Right renal pelvis (tissue), 4 donors: ENCODE measurements at regions not wholly inside any gene's neighbourhood (a gene's known extent, or its start where the extent isn't known, plus 50 kb on each side); places are given as distances from the start of the nearest gene placed in this dataset.
A peak's percentile ranks its signal among the peaks of the same experiment; 100 is the strongest.
"Not testable (repeated sequence)": the region's sequence is repeated elsewhere in the genome, so short reads cannot be mapped to it uniquely, and the experiment has no call there.

ENCODE experiments used
- DNase-seq, 4 donors: peaks; one replicate each; pipeline ENCODE4 v3.0.0-alpha.2; 2013; ENCODE audit warnings: low read depth in 4 of 4, low spot score in 3 of 4, missing footprints in 1 of 4

GRCh38 chr6:8990075-8990474 lies 554.7 kb upstream of the SLC35B3 start:
- DNase-seq = no peak

DNA sequence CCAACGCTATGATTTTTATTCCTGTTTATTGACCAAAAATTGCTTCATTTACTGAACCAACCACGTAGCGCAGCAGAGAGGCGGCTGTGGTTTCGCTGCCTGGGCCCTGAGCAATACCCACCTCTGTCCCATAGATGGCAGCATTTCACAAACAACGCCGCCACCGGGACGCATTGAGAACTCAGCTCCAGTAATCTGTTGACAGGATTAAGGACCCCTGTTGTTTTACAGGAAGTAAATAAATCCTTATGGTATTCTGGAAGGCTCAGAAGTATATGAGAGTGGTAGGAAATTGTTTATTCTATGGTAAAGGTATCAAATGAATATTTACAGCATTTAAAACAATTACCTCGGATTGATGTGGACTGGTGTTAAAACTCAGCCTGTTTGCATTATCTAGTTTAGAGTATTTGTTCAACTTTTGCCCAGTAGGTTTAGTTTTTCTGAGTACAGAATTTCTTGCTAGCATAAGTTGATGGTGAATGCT lies 547.9 kb upstream of the SLC35B3 start:
- peak; percentile 47 to 69 (median 55) for DNase-seq

DNA sequence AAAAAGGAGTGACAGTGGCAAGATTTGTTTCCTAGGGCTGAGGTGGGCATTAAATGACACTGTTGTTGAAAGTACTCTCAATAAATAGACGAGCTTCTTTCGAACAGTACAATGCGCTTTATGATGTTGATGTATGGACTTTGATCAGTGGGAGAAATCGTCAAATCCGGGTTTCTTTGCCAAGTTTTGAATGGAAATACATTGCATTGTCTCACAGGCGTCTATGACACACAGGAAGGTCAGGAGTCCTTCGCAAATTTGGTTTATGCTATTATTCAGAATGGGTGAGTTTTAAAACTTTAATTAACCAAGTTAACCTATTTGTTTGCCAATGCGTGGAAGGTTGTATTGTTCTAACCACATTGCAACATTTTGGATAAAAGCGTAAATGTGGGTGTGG lies 547.3 kb upstream of the SLC35B3 start:
- DNase-seq = no peak

DNA sequence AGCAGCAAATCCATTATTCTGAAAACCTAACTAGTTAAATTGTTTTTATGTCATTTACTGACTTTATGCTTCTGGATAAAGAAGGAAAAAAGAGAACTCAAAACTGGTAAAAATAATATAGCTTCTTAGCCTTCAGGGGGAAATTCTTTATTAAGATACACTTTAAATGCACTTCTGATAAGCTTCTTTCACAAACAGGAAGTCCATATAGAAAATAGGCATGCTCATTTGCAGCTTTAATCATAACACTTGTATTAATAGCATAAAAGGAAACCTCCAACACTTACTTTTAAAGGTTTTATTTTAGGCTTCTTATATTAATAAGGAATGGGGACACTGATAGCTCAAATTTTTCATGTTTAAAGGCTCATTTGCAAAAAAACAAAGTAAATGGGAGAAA lies 538.0 kb upstream of the SLC35B3 start:
- DNase-seq = no peak

DNA sequence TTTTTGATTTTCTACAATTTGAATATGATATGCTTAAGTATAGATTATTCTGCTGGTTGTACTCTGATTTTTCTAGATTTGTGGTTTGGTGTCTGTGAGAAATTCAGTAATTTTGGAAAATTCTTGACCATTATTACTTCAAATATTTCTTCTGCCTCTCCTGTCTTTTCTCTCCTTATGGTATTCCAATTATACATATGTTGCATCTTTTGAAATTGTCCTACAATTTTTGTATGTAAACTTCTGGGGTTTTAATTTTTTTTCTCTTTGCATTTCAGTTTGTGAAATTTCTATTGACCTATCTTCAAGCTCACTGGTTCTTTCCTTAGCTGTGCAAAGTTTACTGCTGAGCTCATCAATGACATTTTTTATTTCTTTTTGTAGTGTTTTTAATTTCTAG lies 534.4 kb upstream of the SLC35B3 start:
- no peak for DNase-seq

GRCh38 chr6:8958894-8959511 lies 523.7 kb upstream of the SLC35B3 start:
- DNase-seq = no peak

- no peak for DNase-seq
Measured at GRCh38 chr6:8953310-8953709, 518.0 kb upstream of the SLC35B3 start.

- no peak for DNase-seq
Measured at GRCh38 chr6:8948733-8949132, 513.4 kb upstream of the SLC35B3 start.

DNA sequence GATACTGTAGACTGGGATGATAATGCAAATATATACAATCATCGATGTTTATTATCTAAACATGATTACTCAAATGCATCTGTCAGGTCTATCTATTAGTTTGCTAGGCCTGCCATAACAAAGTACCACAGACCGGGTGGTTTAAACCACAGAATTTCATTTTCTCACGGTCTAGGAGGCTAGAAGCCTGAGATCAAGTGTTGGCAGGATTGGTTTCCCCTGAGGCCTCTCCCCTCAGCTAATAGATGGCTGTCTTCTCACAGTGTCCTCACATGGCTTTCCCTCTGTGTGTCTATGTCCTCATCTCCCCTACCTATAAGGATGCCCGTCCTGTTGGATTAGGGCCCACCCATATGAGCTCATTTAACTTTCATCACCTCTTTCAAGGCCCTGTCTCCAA lies 512.6 kb upstream of the SLC35B3 start:
- no peak for DNase-seq

DNA sequence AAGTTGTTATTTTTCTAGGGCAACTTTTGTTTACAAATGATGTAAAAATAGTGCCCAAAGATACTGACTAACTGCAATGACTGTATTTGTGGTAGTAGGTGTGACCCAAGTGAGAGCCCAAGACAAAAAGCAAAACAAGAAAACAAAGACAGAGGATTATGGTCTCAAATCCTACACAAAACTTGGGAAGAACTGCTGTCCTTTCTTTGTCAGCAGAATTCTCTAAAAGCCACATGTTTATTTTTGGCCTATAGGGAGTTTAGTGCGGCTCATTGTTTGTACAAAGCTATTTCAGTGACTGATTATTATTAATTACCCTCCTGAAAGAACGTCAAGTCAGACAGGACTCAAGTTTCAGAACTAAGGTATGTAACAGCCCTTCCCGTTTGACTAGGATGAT lies 509.2 kb upstream of the SLC35B3 start:
- no peak for DNase-seq

GRCh38 chr6:8943073-8943472 lies 507.7 kb upstream of the SLC35B3 start:
- DNase-seq = no peak

- DNase-seq = no peak
Measured at GRCh38 chr6:8941577-8941976, 506.2 kb upstream of the SLC35B3 start.

DNA sequence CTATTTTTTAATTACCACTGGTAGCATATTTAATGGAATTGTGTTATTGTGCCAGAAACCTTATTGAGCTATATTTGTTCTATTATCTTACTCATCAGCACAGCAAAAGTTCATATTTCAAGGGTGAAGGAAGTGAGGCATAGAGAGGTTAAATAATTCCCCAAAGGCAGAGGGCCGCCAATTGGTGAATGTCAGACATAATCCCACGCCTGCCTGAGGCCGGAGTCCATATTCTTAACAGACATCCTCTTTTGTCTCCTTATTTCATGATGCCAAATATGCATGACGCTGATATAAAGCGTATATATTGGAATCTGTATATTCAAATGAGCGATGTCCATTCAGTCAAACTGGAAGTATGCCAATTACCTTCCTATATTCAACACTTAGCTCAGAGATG lies 505.0 kb upstream of the SLC35B3 start:
- DNase-seq = no peak

DNA sequence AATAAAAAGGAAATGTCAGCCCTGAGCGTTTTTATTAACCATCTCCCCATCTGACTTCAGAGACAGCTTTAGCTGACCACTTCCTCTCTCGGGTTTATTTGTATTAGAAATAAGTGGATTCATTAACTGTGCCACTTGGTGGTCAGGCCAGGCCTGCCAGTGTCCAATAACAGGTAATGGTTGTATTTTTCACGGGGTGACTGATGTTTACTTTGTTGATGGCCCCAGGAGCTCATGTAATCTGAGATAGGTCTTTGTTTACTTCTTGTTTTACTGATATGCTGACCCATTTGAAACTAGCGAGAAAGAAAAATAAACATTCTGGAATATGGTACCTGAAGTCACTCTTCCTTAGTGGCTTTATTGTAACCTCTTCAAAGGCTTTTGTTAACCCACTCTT lies 504.3 kb upstream of the SLC35B3 start:
- no peak for DNase-seq

DNA sequence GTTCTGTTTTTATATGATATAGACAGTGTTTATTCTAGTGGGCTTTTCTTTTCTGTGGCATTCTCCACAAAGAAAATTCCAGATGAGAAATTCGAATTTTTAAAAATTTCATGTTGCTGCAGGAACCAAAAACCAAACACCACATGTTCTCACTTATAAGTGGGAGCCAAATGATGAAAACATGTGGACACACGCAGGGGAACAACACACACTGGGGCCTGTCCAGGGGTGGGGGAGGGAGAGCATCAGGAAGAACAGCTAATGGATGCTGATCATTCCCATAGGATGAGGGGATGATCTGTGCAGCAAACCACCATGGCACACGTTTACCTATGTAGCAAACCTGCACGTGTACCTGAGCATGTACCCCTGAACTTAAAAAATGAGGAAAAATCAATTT lies 499.0 kb upstream of the SLC35B3 start:
- DNase-seq = no peak

GRCh38 chr6:8930009-8930408 lies 494.7 kb upstream of the SLC35B3 start:
- no peak for DNase-seq

DNA sequence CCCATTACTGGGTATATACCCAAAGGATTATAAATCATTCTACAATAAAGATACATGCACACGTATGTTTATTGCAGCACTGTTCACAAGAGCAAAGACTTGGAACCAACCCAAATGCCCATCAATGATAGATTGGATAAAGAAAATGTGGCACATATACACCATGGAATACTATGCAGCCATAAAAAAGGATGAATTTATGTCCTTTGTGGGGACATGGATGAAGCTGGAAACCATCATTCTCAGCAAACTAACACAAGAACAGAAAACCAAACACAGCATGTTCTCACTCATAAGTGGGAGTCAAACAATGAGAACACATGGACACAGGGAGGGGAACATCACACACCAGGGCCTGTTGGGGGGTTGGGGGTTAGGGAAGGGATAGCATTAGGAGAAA lies 484.9 kb upstream of the SLC35B3 start:
- DNase-seq = not testable (repeated sequence)

- no peak for DNase-seq
Measured at GRCh38 chr6:8918196-8918595, 482.9 kb upstream of the SLC35B3 start.

- no peak for DNase-seq
Measured at GRCh38 chr6:8914700-8915099, 479.4 kb upstream of the SLC35B3 start.

GRCh38 chr6:8908638-8909037 lies 473.3 kb upstream of the SLC35B3 start:
- no peak for DNase-seq

DNA sequence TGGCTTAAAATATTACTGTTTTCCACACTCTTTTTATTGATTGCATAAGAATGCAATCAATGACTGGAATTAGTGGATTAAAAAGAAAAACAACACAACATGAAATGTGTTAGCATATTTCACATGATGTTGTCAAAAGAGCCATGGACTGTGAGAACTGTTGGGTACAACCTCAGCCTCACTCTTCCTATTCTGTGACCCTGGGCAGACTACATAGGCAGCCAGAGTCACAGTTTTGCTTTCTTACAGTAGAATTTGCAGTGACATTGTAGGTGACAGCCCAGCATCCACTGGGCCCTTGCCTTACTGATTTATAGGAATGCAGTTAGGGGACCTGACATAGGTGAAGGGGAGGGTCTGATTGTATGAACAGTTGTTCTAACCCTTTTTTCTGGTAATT lies 471.4 kb upstream of the SLC35B3 start:
- no peak for DNase-seq

GRCh38 chr6:8905757-8906156 lies 470.4 kb upstream of the SLC35B3 start:
- no peak for DNase-seq

- DNase-seq = no peak
Measured at GRCh38 chr6:8904754-8905153, 469.4 kb upstream of the SLC35B3 start.
